ENCODE measurements at regions not wholly inside any gene's neighbourhood (a gene's known extent, or its start where the extent isn't known, plus 50 kb on each side); places are given as distances from the start of the nearest gene placed in this dataset.
A peak's percentile ranks its signal among the peaks of the same experiment; 100 is the strongest.

GRCh38 chrX:17323397-17323796 is 51.6 kb upstream of the NHS start:
- peaks cover 5 to 12% of the 10 kb centered on the region in 2 experiments; a peak in 3 of 4 replicates for H3K4me1 Mint-ChIP-seq
- Histone ChIP-seq H3K14ac (ENCODE audit: insufficient read depth, low read length) (no peak overlapping the region), H2BK12ac (ENCODE audit: insufficient read length, low read depth, low read length) (no peak overlapping the region), H3K27me3 (ENCODE audit: insufficient read depth, low read length) (no peaks in the 10 kb centered on the region), H4K8ac (replicated peaks; ENCODE audit: insufficient read length, low read depth, low read length) (no peak overlapping the region), H2AK5ac (ENCODE audit: insufficient read length, low read length) (no peak overlapping the region), H3K9ac (ENCODE audit: extremely low read depth, insufficient read length, low read length) (no peak overlapping the region), H2BK15ac (ENCODE audit: low read depth, low read length) (no peak overlapping the region), H4K5ac (ENCODE audit: insufficient read length, low read depth, low read length) (no peak overlapping the region), H2BK5ac (ENCODE audit: insufficient read length, low read length) (no peak overlapping the region), H3K79me1 (ENCODE audit: insufficient read depth, low read depth, low read length, poor library complexity, severe bottlenecking) (no peaks in the 10 kb centered on the region), H4K91ac (ENCODE audit: insufficient read length, low read depth, low read length) (no peak overlapping the region), H3K56ac (ENCODE audit: insufficient read length, low read depth, low read length) (no peak overlapping the region), H3K9me3 (ENCODE audit: control insufficient read depth, low read depth, low read length) (no peaks in the 10 kb centered on the region), H3K18ac (ENCODE audit: insufficient read length, low read depth, low read length) (no peak overlapping the region), H3K4me1 (ENCODE audit: insufficient read depth, low read length) (no peaks in the 10 kb centered on the region), H3K27ac (ENCODE audit: insufficient read length, low read depth, low read length) (no peak overlapping the region), H2BK20ac (ENCODE audit: low read depth, low read length, poor library complexity, severe bottlenecking) (no peak overlapping the region), H3K4ac (ENCODE audit: low read depth, low read length) (no peak overlapping the region), H2AFZ (ENCODE audit: low read length) (no peak overlapping the region), H3K23me2 (ENCODE audit: insufficient read length, low read depth, low read length, poor library complexity, severe bottlenecking) (no peaks in the 10 kb centered on the region), H3K79me2 (ENCODE audit: insufficient read depth, low read length) (no peaks in the 10 kb centered on the region), H3K23ac (ENCODE audit: insufficient read length, low read depth, low read length) (no peak overlapping the region), H4K20me1 (ENCODE audit: control insufficient read depth, insufficient read depth, insufficient read length) (no peaks in the 10 kb centered on the region), H3K4me2 (ENCODE audit: insufficient read depth, insufficient read length, low read length) (no peak overlapping the region), H3T11ph (ENCODE audit: low read length) (no peak overlapping the region), H2BK120ac (ENCODE audit: low read depth, low read length, poor library complexity, severe bottlenecking) (no peak overlapping the region)
- H3K4me3 Mint-ChIP-seq: no peak overlapping the region
- no peaks in the 10 kb centered on the region for H3K27me3 Mint-ChIP-seq (ENCODE audit: low read depth)
- DNase-seq: no peak
- peaks cover 0 to 3% of the 10 kb centered on the region in 2 experiments; a peak in 2 of 5 replicates for H3K9me3 Mint-ChIP-seq
- H3K36me3 Mint-ChIP-seq (ENCODE audit: insufficient read depth in 1 of 3, low read depth in 3 of 3): peaks cover 0 to 5% (median 0%) of the 10 kb centered on the region in 3 experiments; a peak in 1 of 7 replicates
- H3K27ac Mint-ChIP-seq: no peak overlapping the region
- TF ChIP-seq CTCF (conservative IDR thresholded peaks at IDR 0.05): peak; percentile 54; the same call in 2 of the 3 replicates
- WGBS (ENCODE audit: extremely low coverage, insufficient read length, low lambda C conversion rate): no CpG with 5 or more reads among the region's 4 CpGs

Data from H9 (cell line).